ENCODE measurements at regions not wholly inside any gene's neighbourhood (a gene's known extent, or its start where the extent isn't known, plus 50 kb on each side); places are given as distances from the start of the nearest gene placed in this dataset.
"Not testable (repeated sequence)": the region's sequence is repeated elsewhere in the genome, so short reads cannot be mapped to it uniquely, and the experiment has no call there.

- H3K4me1 ChIP-seq (ENCODE audit: insufficient read depth, low read length) = peaks cover 18% of the 10 kb centered on the region
- H3K36me3 ChIP-seq (ENCODE audit: insufficient read depth, low read length) = no peaks in the 10 kb centered on the region
- H3K9ac ChIP-seq (ENCODE audit: low read depth, low read length) = no peak overlapping the region
- no peaks in the 10 kb centered on the region for H3K9me3 ChIP-seq (ENCODE audit: control insufficient read depth, insufficient read depth, low read length)
Measured at GRCh38 chr14:89551432-89551831, 134.4 kb upstream of the FOXN3 start.

GRCh38 chr14:89550821-89551220 lies 133.8 kb upstream of the FOXN3 start:
- no peaks in the 10 kb centered on the region for H3K9me3 ChIP-seq (ENCODE audit: control insufficient read depth, insufficient read depth, low read length)
- H3K4me1 ChIP-seq (ENCODE audit: insufficient read depth, low read length) = peaks cover 18% of the 10 kb centered on the region
- H3K9ac ChIP-seq (ENCODE audit: low read depth, low read length) = no peak overlapping the region
- H3K36me3 ChIP-seq (ENCODE audit: insufficient read depth, low read length) = no peaks in the 10 kb centered on the region

- no peaks in the 10 kb centered on the region for H3K9me3 ChIP-seq (ENCODE audit: control insufficient read depth, insufficient read depth, low read length)
- H3K4me1 ChIP-seq (ENCODE audit: insufficient read depth, low read length) = peaks cover 18% of the 10 kb centered on the region
- H3K36me3 ChIP-seq (ENCODE audit: insufficient read depth, low read length) = no peaks in the 10 kb centered on the region
- H3K9ac ChIP-seq (ENCODE audit: low read depth, low read length) = no peak overlapping the region
Measured at GRCh38 chr14:89549381-89550125, 132.5 kb upstream of the FOXN3 start.

- not testable (repeated sequence) for H3K9me3 ChIP-seq (ENCODE audit: control insufficient read depth, insufficient read depth, low read length); H3K9ac ChIP-seq (ENCODE audit: low read depth, low read length); H3K36me3 ChIP-seq (ENCODE audit: insufficient read depth, low read length)
- peaks cover 28% of the 10 kb centered on the region for H3K4me1 ChIP-seq (ENCODE audit: insufficient read depth, low read length)
Measured at GRCh38 chr14:89547047-89547446, 130.0 kb upstream of the FOXN3 start.

GRCh38 chr14:89544636-89545301 lies 127.7 kb upstream of the FOXN3 start:
- no peaks in the 10 kb centered on the region for H3K36me3 ChIP-seq (ENCODE audit: insufficient read depth, low read length)
- no peak overlapping the region for H3K9ac ChIP-seq (ENCODE audit: low read depth, low read length)
- H3K9me3 ChIP-seq (ENCODE audit: control insufficient read depth, insufficient read depth, low read length) = no peaks in the 10 kb centered on the region
- H3K4me1 ChIP-seq (ENCODE audit: insufficient read depth, low read length) = peaks cover 28% of the 10 kb centered on the region

GRCh38 chr14:89543425-89543790 lies 126.4 kb upstream of the FOXN3 start:
- no peak overlapping the region for H3K9ac ChIP-seq (ENCODE audit: low read depth, low read length)
- no peaks in the 10 kb centered on the region for H3K36me3 ChIP-seq (ENCODE audit: insufficient read depth, low read length)
- H3K9me3 ChIP-seq (ENCODE audit: control insufficient read depth, insufficient read depth, low read length) = no peaks in the 10 kb centered on the region
- H3K4me1 ChIP-seq (ENCODE audit: insufficient read depth, low read length) = peaks cover 21% of the 10 kb centered on the region

- Histone ChIP-seq H3K36me3 (ENCODE audit: insufficient read depth, low read length) (no peaks in the 10 kb centered on the region), H3K4me1 (ENCODE audit: insufficient read depth, low read length) (peaks cover 24% of the 10 kb centered on the region), H3K9ac (ENCODE audit: low read depth, low read length) (no peak overlapping the region), H3K9me3 (ENCODE audit: control insufficient read depth, insufficient read depth, low read length) (no peaks in the 10 kb centered on the region)
Measured at GRCh38 chr14:89542786-89543424, 125.9 kb upstream of the FOXN3 start.

GRCh38 chr14:89540830-89541470 lies 123.9 kb upstream of the FOXN3 start:
- no peak overlapping the region for H3K9ac ChIP-seq (ENCODE audit: low read depth, low read length)
- no peaks in the 10 kb centered on the region for H3K9me3 ChIP-seq (ENCODE audit: control insufficient read depth, insufficient read depth, low read length)
- peaks cover 24% of the 10 kb centered on the region for H3K4me1 ChIP-seq (ENCODE audit: insufficient read depth, low read length)
- no peaks in the 10 kb centered on the region for H3K36me3 ChIP-seq (ENCODE audit: insufficient read depth, low read length)

- H3K9ac ChIP-seq (ENCODE audit: low read depth, low read length) = no peak overlapping the region
- peaks cover 27% of the 10 kb centered on the region for H3K4me1 ChIP-seq (ENCODE audit: insufficient read depth, low read length)
- H3K9me3 ChIP-seq (ENCODE audit: control insufficient read depth, insufficient read depth, low read length) = no peaks in the 10 kb centered on the region
- no peaks in the 10 kb centered on the region for H3K36me3 ChIP-seq (ENCODE audit: insufficient read depth, low read length)
Measured at GRCh38 chr14:89540009-89540829, 123.2 kb upstream of the FOXN3 start.

- no peaks in the 10 kb centered on the region for H3K9me3 ChIP-seq (ENCODE audit: control insufficient read depth, insufficient read depth, low read length)
- H3K4me1 ChIP-seq (ENCODE audit: insufficient read depth, low read length) = peaks cover 19% of the 10 kb centered on the region
- no peaks in the 10 kb centered on the region for H3K36me3 ChIP-seq (ENCODE audit: insufficient read depth, low read length)
- H3K9ac ChIP-seq (ENCODE audit: low read depth, low read length) = no peak overlapping the region
Measured at GRCh38 chr14:89537911-89538310, 120.9 kb upstream of the FOXN3 start.

GRCh38 chr14:89534902-89535685 lies 118.1 kb upstream of the FOXN3 start:
- H3K9me3 ChIP-seq (ENCODE audit: control insufficient read depth, insufficient read depth, low read length) = no peaks in the 10 kb centered on the region
- H3K9ac ChIP-seq (ENCODE audit: low read depth, low read length) = no peak overlapping the region
- no peaks in the 10 kb centered on the region; the same call in 1 of the 2 replicates for H3K36me3 ChIP-seq (ENCODE audit: insufficient read depth, low read length)
- H3K4me1 ChIP-seq (ENCODE audit: insufficient read depth, low read length) = peaks cover 9% of the 10 kb centered on the region

GRCh38 chr14:89533766-89534165 lies 116.7 kb upstream of the FOXN3 start:
- Histone ChIP-seq H3K9me3 (ENCODE audit: control insufficient read depth, insufficient read depth, low read length) (no peaks in the 10 kb centered on the region), H3K36me3 (ENCODE audit: insufficient read depth, low read length) (no peaks in the 10 kb centered on the region; the same call in 1 of the 2 replicates), H3K9ac (ENCODE audit: low read depth, low read length) (no peak overlapping the region), H3K4me1 (ENCODE audit: insufficient read depth, low read length) (0 out of 2 replicates have a peak, but pooled peaks cover 6% of the 10 kb centered on the region)

- H3K9ac ChIP-seq (ENCODE audit: low read depth, low read length) = no peak overlapping the region
- H3K36me3 ChIP-seq (ENCODE audit: insufficient read depth, low read length) = no peaks in the 10 kb centered on the region; the same call in 1 of the 2 replicates
Measured at GRCh38 chr14:89533136-89533535, 116.1 kb upstream of the FOXN3 start.

More at GRCh38 chr14:89533136-89533535, 116.1 kb upstream of the FOXN3 start:
- H3K4me1 ChIP-seq (ENCODE audit: insufficient read depth, low read length) = 0 out of 2 replicates have a peak, but pooled peaks cover 4% of the 10 kb centered on the region
- no peaks in the 10 kb centered on the region for H3K9me3 ChIP-seq (ENCODE audit: control insufficient read depth, insufficient read depth, low read length)
